PC-9 (cell line): ENCODE measurements at regions not wholly inside any gene's neighbourhood (a gene's known extent, or its start where the extent isn't known, plus 50 kb on each side); places are given as distances from the start of the nearest gene placed in this dataset.

Experiments
- CTCF ChIP-seq: fragments of 200-600 bp; sonication (generic); conservative IDR thresholded peaks from 2 replicates; pipeline ENCODE4 v1.6.1; 2017; ENCODE audit warnings: mixed run types, antibody characterized with exemption, mild to moderate bottlenecking, moderate library complexity
- EZH2 ChIP-seq: fragments of 200-600 bp; sonication (generic); IDR thresholded peaks from 2 replicates; pipeline ENCODE4 v1.8.0; 2017; ENCODE audit warnings: antibody characterized with exemption, low read depth

DNA sequence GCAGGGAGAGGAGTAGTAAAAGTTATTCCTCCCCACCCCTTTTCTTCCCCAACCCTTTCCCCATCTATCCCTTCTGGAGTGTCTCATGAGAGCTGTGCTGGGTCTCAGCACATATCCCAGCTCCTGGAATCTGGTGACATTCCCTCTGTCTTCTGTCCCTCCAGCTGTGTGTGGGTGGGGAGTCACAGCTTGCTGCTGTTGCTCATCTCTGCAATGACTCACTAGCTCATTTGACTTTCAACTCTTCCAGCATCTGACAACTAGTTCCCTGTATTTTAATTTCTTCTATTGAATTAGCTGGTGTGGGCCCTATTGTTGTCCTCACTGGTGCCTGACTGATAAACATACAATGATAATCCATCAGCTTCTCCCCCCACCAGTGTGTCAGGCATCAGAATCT lies 198.9 kb upstream of the AUTS2 start:
- TF ChIP-seq EZH2 (no peak), CTCF (no peak)
